ENCODE measurements at regions not wholly inside any gene's neighbourhood (a gene's known extent, or its start where the extent isn't known, plus 50 kb on each side); places are given as distances from the start of the nearest gene placed in this dataset.

DNA sequence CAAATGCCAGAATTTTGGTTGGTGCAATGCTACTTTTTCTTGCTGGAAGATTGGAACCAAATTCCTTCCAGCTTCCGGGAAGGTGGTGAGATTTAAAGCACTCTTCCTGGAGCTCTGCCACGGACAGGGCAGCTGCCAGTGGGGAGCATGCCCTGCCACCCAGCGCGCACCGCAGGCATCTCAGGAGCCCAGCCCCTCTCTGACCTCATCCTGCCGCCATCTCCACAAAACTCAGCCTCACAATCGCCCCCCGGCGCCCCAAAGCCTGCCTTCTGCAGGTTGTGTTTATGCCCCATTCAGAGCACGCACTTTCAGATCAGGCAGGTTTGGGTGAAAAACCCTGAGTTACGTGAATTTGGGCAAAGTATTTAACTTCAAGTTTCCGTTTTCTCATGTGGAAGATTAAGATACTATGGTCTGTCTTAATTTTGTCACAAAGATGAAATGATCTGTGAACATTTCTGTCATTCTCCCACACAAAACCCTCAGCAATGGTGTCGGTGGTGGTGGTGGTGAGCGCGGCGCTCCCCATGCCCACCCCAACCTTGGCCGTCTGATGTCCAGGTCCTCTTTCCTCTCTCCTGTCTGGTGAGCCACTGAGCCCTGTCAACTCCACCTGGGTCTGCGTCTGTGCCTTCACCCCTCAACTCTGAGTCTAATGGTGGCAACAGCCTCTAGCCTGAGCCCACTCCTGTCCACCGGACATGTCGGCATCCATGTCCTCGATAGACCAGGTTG, 282.8 kb upstream of the SALL3 start:
- TF ChIP-seq, protein P1, sequence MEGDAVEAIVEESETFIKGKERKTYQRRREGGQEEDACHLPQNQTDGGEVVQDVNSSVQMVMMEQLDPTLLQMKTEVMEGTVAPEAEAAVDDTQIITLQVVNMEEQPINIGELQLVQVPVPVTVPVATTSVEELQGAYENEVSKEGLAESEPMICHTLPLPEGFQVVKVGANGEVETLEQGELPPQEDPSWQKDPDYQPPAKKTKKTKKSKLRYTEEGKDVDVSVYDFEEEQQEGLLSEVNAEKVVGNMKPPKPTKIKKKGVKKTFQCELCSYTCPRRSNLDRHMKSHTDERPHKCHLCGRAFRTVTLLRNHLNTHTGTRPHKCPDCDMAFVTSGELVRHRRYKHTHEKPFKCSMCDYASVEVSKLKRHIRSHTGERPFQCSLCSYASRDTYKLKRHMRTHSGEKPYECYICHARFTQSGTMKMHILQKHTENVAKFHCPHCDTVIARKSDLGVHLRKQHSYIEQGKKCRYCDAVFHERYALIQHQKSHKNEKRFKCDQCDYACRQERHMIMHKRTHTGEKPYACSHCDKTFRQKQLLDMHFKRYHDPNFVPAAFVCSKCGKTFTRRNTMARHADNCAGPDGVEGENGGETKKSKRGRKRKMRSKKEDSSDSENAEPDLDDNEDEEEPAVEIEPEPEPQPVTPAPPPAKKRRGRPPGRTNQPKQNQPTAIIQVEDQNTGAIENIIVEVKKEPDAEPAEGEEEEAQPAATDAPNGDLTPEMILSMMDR (IDR thresholded peaks at IDR 0.05; ENCODE audit: insufficient read depth, low read length), result no peak
- no peak overlapping the region for H3K4me3 ChIP-seq (ENCODE audit: low read depth, low read length)
- no peak for DNase-seq (ENCODE audit: low read depth)

DNA sequence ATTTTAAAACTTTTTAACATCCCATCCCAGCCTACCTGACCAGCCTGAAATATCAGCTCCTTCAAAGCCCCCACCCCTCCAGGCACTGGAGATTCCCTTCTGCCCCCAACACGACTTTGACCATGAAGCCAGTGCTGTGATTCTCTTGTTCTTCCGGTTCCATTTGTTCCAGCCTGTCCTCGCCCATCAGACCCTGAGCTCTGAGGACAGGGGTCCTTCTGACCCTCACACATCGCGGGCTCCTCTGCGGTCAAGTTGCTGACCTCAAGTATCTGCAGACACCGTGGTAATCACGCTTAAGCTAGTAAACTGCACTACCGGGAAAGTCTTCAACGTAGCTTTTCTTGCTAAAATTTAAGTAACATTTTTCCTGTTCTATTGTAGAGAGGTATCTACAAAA, 282.2 kb upstream of the SALL3 start:
- TF ChIP-seq, protein P1 (IDR thresholded peaks at IDR 0.05; ENCODE audit: insufficient read depth, low read length), result no peak
- no peak overlapping the region for H3K4me3 ChIP-seq (ENCODE audit: low read depth, low read length)
- no peak for DNase-seq (ENCODE audit: low read depth)

DNA sequence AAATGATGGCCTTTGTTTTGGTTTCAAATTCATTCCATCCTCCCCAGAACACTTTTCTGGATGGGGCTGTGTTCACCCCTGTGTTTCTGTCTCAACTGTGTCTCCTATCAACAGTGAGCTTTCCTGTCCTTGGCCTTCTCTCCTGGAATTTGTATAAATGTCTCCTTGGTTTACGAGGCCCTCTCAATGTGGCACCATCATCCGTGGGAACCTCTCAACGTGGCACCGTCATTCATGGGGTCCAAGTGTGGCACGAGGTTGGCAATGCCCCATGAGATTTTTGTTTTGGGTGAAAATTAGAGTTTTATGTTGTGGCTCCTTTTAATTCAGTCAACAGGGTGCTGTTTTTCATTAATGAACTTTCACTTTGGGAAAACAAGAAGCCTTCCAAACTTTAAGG, 280.7 kb upstream of the SALL3 start:
- no peak for DNase-seq (ENCODE audit: low read depth)
- no peak overlapping the region for H3K4me3 ChIP-seq (ENCODE audit: low read depth, low read length)
- TF ChIP-seq, protein P1 (IDR thresholded peaks at IDR 0.05; ENCODE audit: insufficient read depth, low read length), result no peak

DNA sequence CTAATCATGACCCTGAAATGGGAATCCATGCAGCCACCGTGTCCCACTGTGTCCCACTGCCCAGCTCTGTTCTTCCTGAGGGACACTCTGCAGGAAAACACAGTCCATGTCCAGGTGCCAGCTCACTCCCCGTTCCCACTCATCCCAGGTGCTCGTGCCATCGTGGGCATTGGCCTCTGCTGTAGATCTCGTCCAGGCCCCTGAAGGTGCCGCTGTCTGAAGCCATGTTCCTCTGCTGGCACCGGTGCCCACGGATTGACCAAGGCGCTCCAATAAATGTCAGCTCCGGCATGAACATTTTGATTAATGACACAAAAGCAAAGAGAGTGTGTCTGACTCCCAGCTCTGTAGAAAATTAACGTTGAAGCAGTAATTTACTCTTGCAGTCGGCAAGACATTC, 280.1 kb upstream of the SALL3 start:
- H3K4me3 ChIP-seq (ENCODE audit: low read depth, low read length), result no peak overlapping the region
- DNase-seq (ENCODE audit: low read depth), result no peak
- TF ChIP-seq, protein P1 (IDR thresholded peaks at IDR 0.05; ENCODE audit: insufficient read depth, low read length), result no peak

DNA sequence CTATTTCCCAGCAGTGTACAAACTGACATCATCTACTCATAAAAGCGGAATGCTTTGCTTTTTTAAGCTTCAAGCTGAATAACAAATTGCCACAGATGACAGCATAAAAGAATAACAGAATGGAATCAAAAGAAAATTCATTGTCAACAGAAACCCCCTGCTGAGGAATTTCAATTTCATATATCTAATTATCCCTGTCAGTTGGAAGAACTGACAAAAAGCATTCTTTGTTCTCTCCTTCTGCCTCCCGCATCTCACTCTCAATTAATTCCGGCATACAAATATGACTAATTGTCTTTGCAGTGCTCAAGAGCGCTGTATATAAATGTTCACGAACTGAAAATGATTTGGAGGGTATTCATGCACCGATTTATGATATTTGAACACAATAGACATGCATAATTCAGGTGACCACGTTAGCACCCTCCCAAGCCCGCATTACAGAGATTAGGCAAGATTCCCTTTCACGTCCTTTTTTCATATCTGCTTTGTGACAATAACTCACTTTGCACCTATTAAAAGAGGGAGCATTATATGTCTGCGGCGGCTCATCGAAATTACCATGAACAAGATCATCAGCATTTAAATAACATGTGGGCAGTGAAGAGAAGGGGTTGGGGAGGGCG, 277.7 kb upstream of the SALL3 start:
- DNase-seq (ENCODE audit: low read depth), result no peak
- TF ChIP-seq, protein P1 (IDR thresholded peaks at IDR 0.05; ENCODE audit: insufficient read depth, low read length), result no peak
- no peak overlapping the region for H3K4me3 ChIP-seq (ENCODE audit: low read depth, low read length)

DNA sequence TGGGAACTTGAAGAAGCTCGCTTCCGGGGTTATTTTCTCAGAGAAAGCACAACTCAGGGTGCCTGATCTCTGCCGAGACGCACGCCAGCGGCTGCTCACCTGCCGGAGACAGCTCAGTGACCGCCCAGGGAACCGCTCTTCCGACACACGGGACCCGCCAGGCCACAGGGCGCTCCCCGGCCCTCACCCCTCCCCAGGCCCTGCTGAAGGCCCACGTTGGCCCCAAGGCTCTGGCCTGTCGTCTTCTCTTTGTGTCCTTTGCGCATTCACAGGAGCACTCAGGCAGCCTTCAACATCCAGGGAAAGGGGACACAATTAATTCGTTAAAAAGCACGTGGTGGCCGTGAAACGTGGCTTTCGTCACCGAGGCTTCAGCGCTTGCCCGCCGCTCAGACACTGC, 276.3 kb upstream of the SALL3 start:
- TF ChIP-seq, protein P1 (IDR thresholded peaks at IDR 0.05; ENCODE audit: insufficient read depth, low read length), result no peak
- DNase-seq (ENCODE audit: low read depth), result no peak
- H3K4me3 ChIP-seq (ENCODE audit: low read depth, low read length), result no peak overlapping the region

All from fibroblast of the aortic adventitia (primary cell).